ENCODE measurements at regions not wholly inside any gene's neighbourhood (a gene's known extent, or its start where the extent isn't known, plus 50 kb on each side); places are given as distances from the start of the nearest gene placed in this dataset.

DNA sequence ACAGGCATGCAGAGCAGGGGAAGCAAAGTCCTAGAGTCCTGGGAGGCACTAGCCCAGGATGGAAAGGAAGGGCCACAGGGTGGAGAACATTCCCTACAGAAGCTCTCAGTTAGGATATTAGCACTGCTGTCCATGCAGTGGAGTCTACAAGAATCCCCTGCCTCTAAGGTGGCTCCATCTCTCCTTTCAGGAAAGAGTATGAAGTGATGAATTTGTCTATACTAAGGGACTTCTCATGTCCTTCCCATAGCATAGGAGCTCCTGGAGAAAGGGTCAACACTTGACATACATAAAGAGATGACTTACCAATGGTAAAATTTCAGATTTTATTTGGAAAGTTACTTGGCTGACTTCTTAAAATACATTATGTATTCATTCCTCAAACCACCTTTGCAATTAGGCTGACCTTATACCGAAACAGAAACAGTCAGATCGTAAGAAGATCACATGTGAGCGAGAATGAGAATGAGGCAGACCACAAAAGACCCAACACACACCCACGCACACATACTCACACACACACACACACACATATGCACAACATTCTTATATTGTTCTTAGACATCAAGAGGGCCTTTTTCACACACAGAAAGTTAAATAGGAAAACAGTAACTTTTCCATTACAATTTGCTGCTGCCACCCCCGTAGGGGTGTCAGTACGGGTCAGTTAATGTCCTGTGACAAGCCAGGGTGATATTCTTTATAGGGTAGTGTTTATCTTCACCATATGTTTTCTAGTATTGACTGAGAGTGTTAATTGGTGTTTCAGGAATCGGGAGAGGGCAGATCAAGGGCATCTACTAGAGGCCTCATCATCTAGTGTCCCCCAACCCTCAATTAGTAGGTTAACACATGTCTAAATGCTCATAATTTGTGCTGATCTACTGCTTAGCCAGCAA, 159.4 kb downstream of the FAXC start:
- no peaks in the 10 kb centered on the region for H3K9me2 ChIP-seq (ENCODE audit: insufficient read depth)
- H3K36me3 ChIP-seq (ENCODE audit: control insufficient read depth in 1 of 2, insufficient read depth in 2 of 2, low read length in 2 of 2) = no peaks in the 10 kb centered on the region
- H3K4me1 ChIP-seq (ENCODE audit: control insufficient read depth in 1 of 2, insufficient read depth in 2 of 2, low read length in 2 of 2) = no peaks in the 10 kb centered on the region
- H3K9ac ChIP-seq (ENCODE audit: low read length) = no peak overlapping the region
- H3K27ac ChIP-seq (ENCODE audit: low read depth, low read length) = no peak overlapping the region
- intact Hi-C loops (cut with micrococcal nuclease) = no loop called here
- H3K9me3 ChIP-seq (ENCODE audit: control insufficient read depth in 1 of 2, insufficient read depth in 1 of 2, low read depth in 1 of 2, low read length in 2 of 2) = no peaks in the 10 kb centered on the region
- TF ChIP-seq JUND (IDR thresholded peaks at IDR 0.05) = no peak
- TF ChIP-seq YY1 (IDR thresholded peaks at IDR 0.05; ENCODE audit: extremely low read depth, insufficient replicate concordance, low read depth, low read length) = no peak
- TF ChIP-seq, protein P1, sequence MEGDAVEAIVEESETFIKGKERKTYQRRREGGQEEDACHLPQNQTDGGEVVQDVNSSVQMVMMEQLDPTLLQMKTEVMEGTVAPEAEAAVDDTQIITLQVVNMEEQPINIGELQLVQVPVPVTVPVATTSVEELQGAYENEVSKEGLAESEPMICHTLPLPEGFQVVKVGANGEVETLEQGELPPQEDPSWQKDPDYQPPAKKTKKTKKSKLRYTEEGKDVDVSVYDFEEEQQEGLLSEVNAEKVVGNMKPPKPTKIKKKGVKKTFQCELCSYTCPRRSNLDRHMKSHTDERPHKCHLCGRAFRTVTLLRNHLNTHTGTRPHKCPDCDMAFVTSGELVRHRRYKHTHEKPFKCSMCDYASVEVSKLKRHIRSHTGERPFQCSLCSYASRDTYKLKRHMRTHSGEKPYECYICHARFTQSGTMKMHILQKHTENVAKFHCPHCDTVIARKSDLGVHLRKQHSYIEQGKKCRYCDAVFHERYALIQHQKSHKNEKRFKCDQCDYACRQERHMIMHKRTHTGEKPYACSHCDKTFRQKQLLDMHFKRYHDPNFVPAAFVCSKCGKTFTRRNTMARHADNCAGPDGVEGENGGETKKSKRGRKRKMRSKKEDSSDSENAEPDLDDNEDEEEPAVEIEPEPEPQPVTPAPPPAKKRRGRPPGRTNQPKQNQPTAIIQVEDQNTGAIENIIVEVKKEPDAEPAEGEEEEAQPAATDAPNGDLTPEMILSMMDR (IDR thresholded peaks at IDR 0.05 in 2 of 3, conservative IDR thresholded peaks at IDR 0.05 in 1 of 3; ENCODE audit: borderline replicate concordance in 1 of 3, insufficient read depth in 1 of 3, low read depth in 2 of 3, low read length in 2 of 3) = no peak
- TF ChIP-seq, protein P2, sequence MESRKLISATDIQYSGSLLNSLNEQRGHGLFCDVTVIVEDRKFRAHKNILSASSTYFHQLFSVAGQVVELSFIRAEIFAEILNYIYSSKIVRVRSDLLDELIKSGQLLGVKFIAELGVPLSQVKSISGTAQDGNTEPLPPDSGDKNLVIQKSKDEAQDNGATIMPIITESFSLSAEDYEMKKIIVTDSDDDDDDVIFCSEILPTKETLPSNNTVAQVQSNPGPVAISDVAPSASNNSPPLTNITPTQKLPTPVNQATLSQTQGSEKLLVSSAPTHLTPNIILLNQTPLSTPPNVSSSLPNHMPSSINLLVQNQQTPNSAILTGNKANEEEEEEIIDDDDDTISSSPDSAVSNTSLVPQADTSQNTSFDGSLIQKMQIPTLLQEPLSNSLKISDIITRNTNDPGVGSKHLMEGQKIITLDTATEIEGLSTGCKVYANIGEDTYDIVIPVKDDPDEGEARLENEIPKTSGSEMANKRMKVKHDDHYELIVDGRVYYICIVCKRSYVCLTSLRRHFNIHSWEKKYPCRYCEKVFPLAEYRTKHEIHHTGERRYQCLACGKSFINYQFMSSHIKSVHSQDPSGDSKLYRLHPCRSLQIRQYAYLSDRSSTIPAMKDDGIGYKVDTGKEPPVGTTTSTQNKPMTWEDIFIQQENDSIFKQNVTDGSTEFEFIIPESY (IDR thresholded peaks at IDR 0.05; ENCODE audit: extremely low read depth, insufficient replicate concordance, low read length) = no peak
- no peak for TF ChIP-seq ZNF274 (IDR thresholded peaks at IDR 0.05; ENCODE audit: low read depth, low read length)
- no peak for TF ChIP-seq TCF7L2 (IDR thresholded peaks at IDR 0.05; ENCODE audit: borderline replicate concordance, extremely low read depth, insufficient read depth, insufficient read length)
- H3K79me2 ChIP-seq (ENCODE audit: insufficient read depth, low read length) = no peaks in the 10 kb centered on the region
- ATAC-seq (no peak), DNase-seq (ENCODE audit: low read depth, low spot score) (no peak)
- H3K4me3 ChIP-seq (replicated peaks in 1 of 2; ENCODE audit: low read depth in 1 of 2, low read length in 2 of 2) = no peak overlapping the region
- BruUV-seq (replicated peaks) = no TSS peak
- POLR2A ChIA-PET = no interaction called here
- CTCF ChIA-PET = no interaction called here
- no peak overlapping the region for H3K4me2 ChIP-seq (ENCODE audit: low read length)
- no peaks in the 10 kb centered on the region for H3K27me3 ChIP-seq (ENCODE audit: insufficient read depth, low read length)
- no peaks in the 10 kb centered on the region; the same call in 1 of the 2 replicates for H4K20me1 ChIP-seq (ENCODE audit: insufficient read depth)
- RAD21 ChIA-PET (ENCODE audit: low non-redundant PET in 1 of 2, low total read pairs in 2 of 2, uncharacterized antibody in 2 of 2, unreplicated experiment in 2 of 2) = no interaction called here
- no peak overlapping the region for H2AFZ ChIP-seq (ENCODE audit: low read depth, low read length, poor library complexity, severe bottlenecking)

Data from HCT116 (cell line).